Stimulated activated CD4-positive, alpha-beta T cell treated with anti-CD3 and anti-CD28 coated beads, Interleukin-2, amount 100 ng/mL, for 48 hours (primary cell): ENCODE measurements at regions not wholly inside any gene's neighbourhood (a gene's known extent, or its start where the extent isn't known, plus 50 kb on each side); places are given as distances from the start of the nearest gene placed in this dataset.
"Not testable (repeated sequence)": the region's sequence is repeated elsewhere in the genome, so short reads cannot be mapped to it uniquely, and the experiment has no call there.

Source experiments
- DNase-seq, 2 donors: peaks; one replicate each; pipeline ENCODE4 v3.0.0-alpha.2; 2020

GRCh38 chr10:130492266-130492934, 356.2 kb downstream of the GLRX3 start:
- DNase-seq, result no peak

- DNase-seq, result no peak
Measured at GRCh38 chr10:130493021-130493420, 356.8 kb downstream of the GLRX3 start.

GRCh38 chr10:130493446-130494145, 357.4 kb downstream of the GLRX3 start:
- DNase-seq, result no peak

- DNase-seq, result no peak
Measured at GRCh38 chr10:130495116-130495862, 359.1 kb downstream of the GLRX3 start.

GRCh38 chr10:130495891-130496636, 359.9 kb downstream of the GLRX3 start:
- DNase-seq, result no peak

- DNase-seq, result no peak
Measured at GRCh38 chr10:130497056-130498010, 361.1 kb downstream of the GLRX3 start.

- no peak for DNase-seq
Measured at GRCh38 chr10:130498042-130498441, 361.9 kb downstream of the GLRX3 start.

GRCh38 chr10:130498934-130499333, 362.7 kb downstream of the GLRX3 start:
- DNase-seq, result no peak

- no peak for DNase-seq
Measured at GRCh38 chr10:130499541-130499940, 363.4 kb downstream of the GLRX3 start.

GRCh38 chr10:130500261-130501000, 364.2 kb downstream of the GLRX3 start:
- no peak for DNase-seq

GRCh38 chr10:130507461-130507860, 371.3 kb downstream of the GLRX3 start:
- DNase-seq, result no peak

- no peak for DNase-seq
Measured at GRCh38 chr10:130509881-130510689, 373.9 kb downstream of the GLRX3 start.

GRCh38 chr10:130510755-130511154, 374.6 kb downstream of the GLRX3 start:
- no peak for DNase-seq

GRCh38 chr10:130511766-130512165, 375.6 kb downstream of the GLRX3 start:
- no peak for DNase-seq

GRCh38 chr10:130512936-130513335, 376.7 kb downstream of the GLRX3 start:
- DNase-seq, result no peak

GRCh38 chr10:130513686-130514476, 377.7 kb downstream of the GLRX3 start:
- no peak for DNase-seq

- DNase-seq, result no peak
Measured at GRCh38 chr10:130515670-130516069, 379.5 kb downstream of the GLRX3 start.

- DNase-seq, result no peak
Measured at GRCh38 chr10:130516141-130516735, 380.0 kb downstream of the GLRX3 start.

- DNase-seq, result not testable (repeated sequence)
Measured at GRCh38 chr10:130518921-130519320, 382.7 kb downstream of the GLRX3 start.
